NCI-H345 (cell line): ENCODE measurements at regions not wholly inside any gene's neighbourhood (a gene's known extent, or its start where the extent isn't known, plus 50 kb on each side); places are given as distances from the start of the nearest gene placed in this dataset.

Experiments used
- DNase-seq: peaks from one replicate; lab custom pipeline; 2025; lab: John Stamatoyannopoulos, UW

- no peak for DNase-seq
These were observed 68.4 kb upstream of the NLK start for GRCh38 chr17:27974045-27974436.

- DNase-seq, result no peak
These were observed 67.8 kb upstream of the NLK start for GRCh38 chr17:27974531-27975145.

- DNase-seq, result no peak
These were observed 67.1 kb upstream of the NLK start for GRCh38 chr17:27975146-27976011.

GRCh38 chr17:27976331-27976730 is 66.1 kb upstream of the NLK start:
- no peak for DNase-seq

DNA sequence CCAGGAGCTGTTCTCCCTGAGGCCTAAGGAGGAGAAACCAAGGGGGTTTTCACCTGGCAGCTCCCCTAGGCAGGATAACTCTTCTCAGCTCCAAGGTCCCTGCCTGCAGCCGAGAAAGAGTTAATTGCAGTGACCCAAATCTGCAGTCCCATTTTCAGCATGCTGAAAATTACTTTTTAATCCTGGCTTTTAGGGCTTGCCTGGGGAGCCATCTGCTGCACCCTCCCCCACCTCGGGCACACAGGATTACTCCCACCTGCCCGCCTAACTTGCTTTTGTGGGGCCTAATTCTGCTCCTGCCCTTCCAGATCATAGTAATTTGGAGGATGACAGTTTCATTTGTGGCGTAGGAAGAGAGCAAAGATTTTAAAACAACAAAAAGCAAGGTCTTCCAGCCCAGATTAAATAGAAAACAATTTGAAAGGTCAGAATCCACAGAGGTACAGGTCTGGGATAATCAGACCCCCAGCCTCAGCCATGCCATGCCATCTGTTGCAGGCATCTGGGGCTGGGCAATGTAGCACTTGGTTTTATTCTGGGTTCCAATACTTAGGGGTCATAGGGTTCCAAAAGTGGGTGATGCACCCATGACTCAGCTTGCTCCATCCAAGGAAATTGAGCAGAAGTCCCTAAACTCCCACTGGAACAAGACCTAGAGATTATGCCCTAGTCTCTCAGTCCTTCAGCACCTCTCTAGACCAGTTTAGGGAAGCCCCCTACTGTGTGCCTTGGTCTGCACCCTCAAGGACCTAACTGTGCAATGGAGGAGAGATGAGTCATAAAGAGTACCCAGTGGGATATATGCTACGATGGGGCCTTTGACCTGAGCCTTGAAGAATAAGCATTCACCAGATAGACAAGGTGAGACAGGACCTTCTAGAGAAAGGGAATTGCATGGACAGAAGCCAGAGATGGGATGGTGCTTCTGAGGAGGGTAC is 64.5 kb upstream of the NLK start:
- DNase-seq, result no peak

GRCh38 chr17:27978689-27979175 is 63.7 kb upstream of the NLK start:
- no peak for DNase-seq

GRCh38 chr17:27980043-27980442 is 62.4 kb upstream of the NLK start:
- no peak for DNase-seq

DNA sequence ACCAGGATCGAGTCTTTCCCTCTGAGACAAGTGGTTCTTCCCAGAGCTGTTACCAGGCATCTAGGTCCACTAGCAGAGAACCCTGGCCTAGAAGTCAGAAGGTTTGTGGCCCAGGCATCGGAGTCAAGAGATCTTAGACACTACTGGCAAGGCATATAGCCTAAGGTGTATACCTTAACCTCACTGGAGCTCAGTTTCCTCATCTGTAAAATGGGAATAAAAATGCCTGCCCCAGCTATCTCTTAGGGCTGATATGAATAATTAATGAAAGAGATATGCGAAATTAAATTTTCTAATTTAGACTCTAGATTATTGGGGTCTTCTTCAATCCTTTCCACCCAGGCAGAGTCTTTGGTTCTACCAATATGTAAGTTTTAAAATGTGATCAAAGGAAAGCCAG is 60.5 kb upstream of the NLK start:
- no peak for DNase-seq

GRCh38 chr17:27982688-27983087 is 59.8 kb upstream of the NLK start:
- no peak for DNase-seq

- DNase-seq, result no peak
These were observed 58.6 kb upstream of the NLK start for GRCh38 chr17:27983853-27984252.

DNA sequence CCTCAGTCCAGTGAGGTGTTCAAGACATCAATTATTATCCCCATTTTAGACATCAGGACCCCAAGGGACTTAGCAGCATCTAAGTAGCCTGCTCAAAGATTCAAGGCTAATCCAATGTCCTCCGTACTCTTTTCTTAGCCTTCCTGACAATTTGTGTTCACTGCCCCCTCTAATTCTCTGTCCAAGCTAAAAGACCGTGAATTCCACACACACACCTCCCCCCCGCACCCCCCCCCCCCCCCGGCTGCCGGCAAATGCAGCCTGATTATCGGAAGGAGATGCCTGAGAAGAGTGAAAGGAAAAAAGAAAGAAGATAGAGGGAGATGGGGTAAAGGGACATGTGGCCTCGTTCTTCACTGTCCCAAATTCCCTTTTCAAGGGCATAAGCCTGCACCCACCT is 58.1 kb upstream of the NLK start:
- no peak for DNase-seq

- no peak for DNase-seq
These were observed 57.7 kb upstream of the NLK start for GRCh38 chr17:27984816-27985215.

GRCh38 chr17:27985306-27985705 is 57.2 kb upstream of the NLK start:
- no peak for DNase-seq

DNA sequence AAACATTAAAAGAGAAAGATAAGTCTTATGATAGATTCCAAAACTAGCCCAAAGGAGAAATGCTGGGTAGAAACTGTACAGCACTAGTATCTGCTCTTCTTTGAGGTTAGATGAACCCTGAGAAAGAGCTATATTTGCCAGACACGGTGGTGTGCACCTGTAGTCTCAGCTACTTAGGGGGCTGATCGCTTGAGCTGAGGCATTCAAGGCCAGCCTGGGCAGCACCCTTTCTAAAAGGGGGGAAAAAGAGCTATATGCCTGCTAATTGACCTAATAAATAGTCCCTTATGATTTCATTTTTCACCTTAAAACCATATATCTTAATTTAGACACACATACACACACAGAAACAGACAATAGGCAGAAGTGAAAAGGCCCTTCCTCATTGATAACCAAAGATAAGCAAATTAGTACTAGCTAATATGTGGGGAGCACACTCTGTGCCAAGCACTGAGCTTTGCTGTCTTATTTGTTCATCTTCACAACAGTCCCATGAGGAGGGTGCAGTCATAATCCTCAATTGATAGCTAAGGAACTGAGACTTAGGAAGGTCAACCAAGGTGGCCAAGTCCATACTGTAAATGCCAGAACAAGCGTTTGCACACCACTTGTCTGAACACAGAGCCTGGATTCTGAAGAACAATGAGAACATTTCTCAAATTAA is 56.6 kb upstream of the NLK start:
- no peak for DNase-seq

DNA sequence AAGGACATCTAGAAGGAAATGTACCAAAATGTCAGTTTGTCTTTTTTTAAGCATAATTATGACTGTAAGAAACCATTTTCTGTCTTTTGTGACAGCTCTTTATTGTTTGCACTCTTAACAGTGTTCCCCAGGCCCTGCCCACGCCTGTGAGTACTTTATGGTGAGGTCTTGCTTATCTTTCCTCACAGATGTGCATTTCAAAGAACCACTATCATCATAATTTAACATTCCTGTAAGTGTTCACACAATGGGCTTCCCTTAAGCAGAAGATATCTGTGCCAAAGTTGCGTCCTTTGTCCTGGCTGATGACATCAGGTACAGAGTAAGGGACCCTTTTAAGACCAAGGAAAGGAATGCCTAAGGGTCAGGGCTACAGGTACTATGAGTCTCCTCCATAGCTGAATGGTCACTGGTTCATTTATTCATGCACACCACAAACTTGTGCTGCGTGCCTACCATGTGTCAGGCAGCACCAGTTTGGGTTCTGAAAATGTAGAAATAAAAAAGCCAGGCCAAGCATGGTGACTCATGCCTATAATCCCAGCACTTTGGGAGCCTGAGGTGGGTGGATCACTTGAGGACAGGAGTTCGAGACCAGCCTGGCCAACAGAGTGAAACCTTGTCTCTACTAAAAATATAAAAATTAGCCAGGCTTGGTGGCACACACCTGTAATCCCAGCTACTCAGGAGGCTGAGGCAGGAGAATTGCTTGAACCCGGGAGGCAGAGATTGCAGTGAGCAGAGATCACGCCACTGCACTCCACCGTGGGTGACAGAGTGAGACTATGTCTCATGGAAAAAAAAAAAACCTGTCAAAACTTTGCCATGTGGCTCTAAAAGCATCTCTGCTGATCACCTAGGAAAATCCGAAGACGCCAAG is 55.4 kb upstream of the NLK start:
- DNase-seq, result no peak

DNA sequence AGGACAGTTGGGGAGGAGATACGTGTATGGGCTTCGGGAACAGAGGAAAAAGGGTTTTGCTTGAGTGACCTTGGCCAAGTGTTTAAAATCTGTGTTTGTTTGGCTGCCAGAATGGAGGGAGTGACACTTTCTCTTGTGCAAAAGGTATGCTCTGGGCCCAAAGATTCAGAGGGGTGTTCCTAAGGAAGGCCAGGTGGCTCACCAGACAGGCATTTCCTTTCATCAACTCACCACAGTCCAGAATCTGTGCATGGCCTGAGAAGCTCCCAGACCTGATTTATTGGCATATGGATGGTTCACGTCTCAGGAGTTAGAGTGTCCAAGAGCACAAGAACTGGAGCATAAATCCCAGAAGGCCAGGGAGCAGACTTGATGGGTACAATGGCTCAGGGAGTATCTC is 53.4 kb upstream of the NLK start:
- no peak for DNase-seq

GRCh38 chr17:27990100-27990499 is 52.4 kb upstream of the NLK start:
- no peak for DNase-seq

DNA sequence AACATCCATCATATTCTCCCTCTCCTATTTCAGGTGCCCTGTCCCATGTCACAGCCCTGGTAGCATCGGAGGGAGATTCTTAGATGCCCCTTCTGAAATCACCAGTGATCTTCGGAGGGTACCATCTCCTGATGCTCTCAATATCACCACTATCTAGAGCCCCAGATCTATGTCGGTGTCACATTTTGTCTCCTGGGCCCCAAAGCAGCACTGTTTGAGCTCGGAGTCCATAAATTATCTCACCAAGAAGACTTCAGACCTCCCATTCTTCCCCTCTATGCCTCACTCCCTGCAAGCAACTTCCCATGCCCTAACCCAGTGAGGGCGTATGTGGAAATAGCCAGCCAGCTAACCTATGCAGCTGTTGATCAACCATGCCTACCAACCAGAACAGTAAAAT is 51.5 kb upstream of the NLK start:
- no peak for DNase-seq

GRCh38 chr17:27991462-27991993 is 50.9 kb upstream of the NLK start:
- DNase-seq, result no peak
